ENCODE measurements at regions not wholly inside any gene's neighbourhood (a gene's known extent, or its start where the extent isn't known, plus 50 kb on each side); places are given as distances from the start of the nearest gene placed in this dataset.

GRCh38 chr13:107370015-107370785 is 802.3 kb upstream of the ARGLU1 start:
- DNase-seq, result no peak

GRCh38 chr13:107367258-107367657 is 799.3 kb upstream of the ARGLU1 start:
- no peak for DNase-seq

- no peak for DNase-seq
Observed at GRCh38 chr13:107365466-107366215, 797.7 kb upstream of the ARGLU1 start.

GRCh38 chr13:107364658-107365057 is 796.7 kb upstream of the ARGLU1 start:
- no peak for DNase-seq

GRCh38 chr13:107361666-107362065 is 793.7 kb upstream of the ARGLU1 start:
- no peak for DNase-seq

GRCh38 chr13:107360010-107360409 is 792.1 kb upstream of the ARGLU1 start:
- DNase-seq, result no peak

- no peak for DNase-seq
Observed at GRCh38 chr13:107358866-107359265, 790.9 kb upstream of the ARGLU1 start.

GRCh38 chr13:107351305-107351704 is 783.4 kb upstream of the ARGLU1 start:
- DNase-seq, result no peak

GRCh38 chr13:107348925-107349324 is 781.0 kb upstream of the ARGLU1 start:
- DNase-seq, result no peak

GRCh38 chr13:107348471-107348870 is 780.5 kb upstream of the ARGLU1 start:
- no peak for DNase-seq

- DNase-seq, result no peak
Observed at GRCh38 chr13:107347641-107348369, 779.9 kb upstream of the ARGLU1 start.

GRCh38 chr13:107342747-107343146 is 774.8 kb upstream of the ARGLU1 start:
- no peak for DNase-seq

GRCh38 chr13:107339209-107339608 is 771.3 kb upstream of the ARGLU1 start:
- DNase-seq, result no peak

- DNase-seq, result no peak
Observed at GRCh38 chr13:107332188-107332587, 764.3 kb upstream of the ARGLU1 start.

GRCh38 chr13:107331359-107331758 is 763.4 kb upstream of the ARGLU1 start:
- DNase-seq, result no peak

GRCh38 chr13:107330484-107330883 is 762.5 kb upstream of the ARGLU1 start:
- no peak for DNase-seq

- no peak for DNase-seq
Observed at GRCh38 chr13:107329991-107330390, 762.1 kb upstream of the ARGLU1 start.

GRCh38 chr13:107324416-107325204 is 756.7 kb upstream of the ARGLU1 start:
- DNase-seq, result no peak

- no peak for DNase-seq
Observed at GRCh38 chr13:107322228-107322627, 754.3 kb upstream of the ARGLU1 start.

- DNase-seq, result no peak
Observed at GRCh38 chr13:107305178-107305577, 737.2 kb upstream of the ARGLU1 start.

GRCh38 chr13:107301724-107302374 is 733.9 kb upstream of the ARGLU1 start:
- DNase-seq, result no peak

GRCh38 chr13:107299717-107300116 is 731.8 kb upstream of the ARGLU1 start:
- no peak for DNase-seq
